Upper lobe of left lung (tissue), 4 donors: ENCODE measurements at regions not wholly inside any gene's neighbourhood (a gene's known extent, or its start where the extent isn't known, plus 50 kb on each side); places are given as distances from the start of the nearest gene placed in this dataset.

Experiments used
- POLR2A ChIP-seq, 4 donors: fragments of 450-650 bp; IDR thresholded peaks; one replicate each; pipeline ENCODE4 v1.5.1; 2016 to 2017; ENCODE audit warnings: antibody characterized with exemption in 4 of 4, mild to moderate bottlenecking in 2 of 4
- TF ChIP-seq, protein P1 (sequence below), 6 experiments: fragments of 450-650 bp in 4 of 6; fragments of 200-600 bp in 2 of 6; sonication (generic) in 2 of 6; IDR thresholded peaks; one replicate each; pipeline ENCODE4 v1.5.1; 2016 to 2019; ENCODE audit warnings: antibody characterized with exemption in 6 of 6

DNA sequence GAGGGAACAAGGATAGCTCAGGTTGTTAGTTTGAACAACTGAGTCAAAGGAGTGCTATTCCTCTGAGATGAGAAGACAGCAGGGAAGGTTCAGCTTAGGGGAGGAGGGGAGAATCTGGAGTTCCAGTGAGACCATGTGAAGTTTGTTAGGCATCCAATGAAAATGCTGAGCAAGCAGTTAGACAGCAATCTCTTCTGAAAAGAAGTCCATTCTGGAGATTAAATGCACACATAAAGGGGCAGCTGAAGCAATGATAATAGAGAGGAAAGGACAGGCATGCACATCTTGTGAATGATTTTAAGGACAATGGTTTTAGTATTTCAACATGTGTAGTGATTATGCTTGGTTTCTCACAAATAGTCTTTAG is 89.7 kb upstream of the GHITM start:
- TF ChIP-seq, protein P1, sequence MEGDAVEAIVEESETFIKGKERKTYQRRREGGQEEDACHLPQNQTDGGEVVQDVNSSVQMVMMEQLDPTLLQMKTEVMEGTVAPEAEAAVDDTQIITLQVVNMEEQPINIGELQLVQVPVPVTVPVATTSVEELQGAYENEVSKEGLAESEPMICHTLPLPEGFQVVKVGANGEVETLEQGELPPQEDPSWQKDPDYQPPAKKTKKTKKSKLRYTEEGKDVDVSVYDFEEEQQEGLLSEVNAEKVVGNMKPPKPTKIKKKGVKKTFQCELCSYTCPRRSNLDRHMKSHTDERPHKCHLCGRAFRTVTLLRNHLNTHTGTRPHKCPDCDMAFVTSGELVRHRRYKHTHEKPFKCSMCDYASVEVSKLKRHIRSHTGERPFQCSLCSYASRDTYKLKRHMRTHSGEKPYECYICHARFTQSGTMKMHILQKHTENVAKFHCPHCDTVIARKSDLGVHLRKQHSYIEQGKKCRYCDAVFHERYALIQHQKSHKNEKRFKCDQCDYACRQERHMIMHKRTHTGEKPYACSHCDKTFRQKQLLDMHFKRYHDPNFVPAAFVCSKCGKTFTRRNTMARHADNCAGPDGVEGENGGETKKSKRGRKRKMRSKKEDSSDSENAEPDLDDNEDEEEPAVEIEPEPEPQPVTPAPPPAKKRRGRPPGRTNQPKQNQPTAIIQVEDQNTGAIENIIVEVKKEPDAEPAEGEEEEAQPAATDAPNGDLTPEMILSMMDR (IDR thresholded peaks at IDR 0.05) = no peak
- TF ChIP-seq POLR2A (IDR thresholded peaks at IDR 0.05) = no peak
